Osteoblast (primary cell): ENCODE measurements at regions not wholly inside any gene's neighbourhood (a gene's known extent, or its start where the extent isn't known, plus 50 kb on each side); places are given as distances from the start of the nearest gene placed in this dataset.

ENCODE experiments used
- DNase-seq: peaks from one replicate; pipeline ENCODE4 v3.0.0; 2011; ENCODE audit warnings: low spot score, mixed read lengths; ENCODE audit not compliant: insufficient read length; ENCODE audit errors: missing footprints
- H2AFZ ChIP-seq: 2 replicates; pipeline ENCODE4 v1.6.0; 2011; ENCODE audit warnings: mild to moderate bottlenecking, low read length
- H3K27ac ChIP-seq: 2 replicates; pipeline ENCODE4 v1.5.1; 2011; ENCODE audit warnings: mild to moderate bottlenecking, low read depth, low read length, moderate library complexity
- H3K27me3 ChIP-seq: 2 replicates; pipeline ENCODE4 v1.6.0; 2012; ENCODE audit warnings: mild to moderate bottlenecking, control low read depth, inconsistent platforms, low read length, moderate library complexity; ENCODE audit not compliant: insufficient read depth
- H3K36me3 ChIP-seq: 2 replicates; pipeline ENCODE4 v1.5.1; 2011; ENCODE audit warnings: mild to moderate bottlenecking, low read length, control low read depth, moderate library complexity; ENCODE audit not compliant: insufficient read depth
- H3K4me1 ChIP-seq: 2 replicates; pipeline ENCODE4 v1.5.1; 2011; ENCODE audit warnings: mild to moderate bottlenecking, low read length, control low read depth, moderate library complexity; ENCODE audit not compliant: insufficient read depth
- H3K4me2 ChIP-seq: 2 replicates; pipeline ENCODE4 v1.6.0; 2011; ENCODE audit warnings: mild to moderate bottlenecking, low read length; ENCODE audit not compliant: insufficient read depth
- H3K4me3 ChIP-seq: fragments of 200-600 bp; sonication (generic); 3 replicates; pipeline ENCODE4 v1.5.1; 2012; ENCODE audit warnings: mild to moderate bottlenecking, low read length, inconsistent platforms; ENCODE audit not compliant: insufficient read depth
- H3K79me2 ChIP-seq: 2 replicates; pipeline ENCODE4 v1.6.0; 2012; ENCODE audit warnings: mild to moderate bottlenecking, low read length, control low read depth, inconsistent platforms; ENCODE audit not compliant: insufficient read depth
- H3K9me3 ChIP-seq: 2 replicates; pipeline ENCODE4 v1.5.1; 2011; ENCODE audit warnings: low read depth, low read length, control low read depth
- H4K20me1 ChIP-seq: 2 replicates; pipeline ENCODE4 v1.6.0; 2012; ENCODE audit warnings: mild to moderate bottlenecking, low read length, control low read depth; ENCODE audit not compliant: insufficient read depth
- CTCF ChIP-seq: IDR thresholded peaks from 2 replicates; pipeline ENCODE4 v1.5.1; 2011; ENCODE audit warnings: mild to moderate bottlenecking, low read depth, low read length, moderate library complexity; ENCODE audit errors: extremely low read depth

GRCh38 chr4:11119474-11119873 is 309.2 kb downstream of the HS3ST1 start:
- no peak overlapping the region for H3K27ac ChIP-seq
- no peaks in the 10 kb centered on the region for H4K20me1 ChIP-seq
- TF ChIP-seq CTCF, result no peak
- no peaks in the 10 kb centered on the region for H3K9me3 ChIP-seq
- no peaks in the 10 kb centered on the region for H3K4me1 ChIP-seq
- no peak overlapping the region for H2AFZ ChIP-seq
- H3K36me3 ChIP-seq, result no peaks in the 10 kb centered on the region
- H3K27me3 ChIP-seq, result no peaks in the 10 kb centered on the region
- H3K79me2 ChIP-seq, result no peaks in the 10 kb centered on the region
- no peak for DNase-seq
- H3K4me3 ChIP-seq, result no peak overlapping the region
- H3K4me2 ChIP-seq, result no peak overlapping the region

GRCh38 chr4:11118513-11118912 is 310.2 kb downstream of the HS3ST1 start:
- no peak overlapping the region for H2AFZ ChIP-seq
- no peaks in the 10 kb centered on the region for H4K20me1 ChIP-seq
- no peaks in the 10 kb centered on the region for H3K27me3 ChIP-seq
- no peak overlapping the region for H3K27ac ChIP-seq
- no peak for DNase-seq
- H3K4me2 ChIP-seq, result no peak overlapping the region
- H3K9me3 ChIP-seq, result no peaks in the 10 kb centered on the region
- H3K79me2 ChIP-seq, result no peaks in the 10 kb centered on the region
- TF ChIP-seq CTCF, result no peak
- H3K4me1 ChIP-seq, result no peaks in the 10 kb centered on the region
- no peaks in the 10 kb centered on the region for H3K36me3 ChIP-seq
- H3K4me3 ChIP-seq, result no peak overlapping the region

GRCh38 chr4:11116940-11117339 is 311.8 kb downstream of the HS3ST1 start:
- no peak overlapping the region for H3K4me3 ChIP-seq
- H3K4me1 ChIP-seq, result no peaks in the 10 kb centered on the region
- H4K20me1 ChIP-seq, result no peaks in the 10 kb centered on the region
- no peaks in the 10 kb centered on the region for H3K36me3 ChIP-seq
- no peak for TF ChIP-seq CTCF
- H2AFZ ChIP-seq, result no peak overlapping the region
- H3K27ac ChIP-seq, result no peak overlapping the region
- no peaks in the 10 kb centered on the region for H3K9me3 ChIP-seq
- H3K79me2 ChIP-seq, result no peaks in the 10 kb centered on the region
- no peak for DNase-seq
- no peak overlapping the region for H3K4me2 ChIP-seq
- no peaks in the 10 kb centered on the region for H3K27me3 ChIP-seq

- no peak overlapping the region for H3K27ac ChIP-seq
- no peak for DNase-seq
- H3K79me2 ChIP-seq, result no peaks in the 10 kb centered on the region
- H3K9me3 ChIP-seq, result no peaks in the 10 kb centered on the region
- no peaks in the 10 kb centered on the region for H3K27me3 ChIP-seq
- H3K36me3 ChIP-seq, result no peaks in the 10 kb centered on the region
- H3K4me3 ChIP-seq, result no peak overlapping the region
- TF ChIP-seq CTCF, result no peak
- H3K4me1 ChIP-seq, result no peaks in the 10 kb centered on the region
- no peaks in the 10 kb centered on the region for H4K20me1 ChIP-seq
- H2AFZ ChIP-seq, result no peak overlapping the region
- no peak overlapping the region for H3K4me2 ChIP-seq
These were observed 316.8 kb downstream of the HS3ST1 start for GRCh38 chr4:11111876-11112275.
